HFF-Myc (cell line): ENCODE measurements at regions not wholly inside any gene's neighbourhood (a gene's known extent, or its start where the extent isn't known, plus 50 kb on each side); places are given as distances from the start of the nearest gene placed in this dataset.

Source experiments
- DNase-seq: peaks from one replicate; pipeline ENCODE4 v3.0.0-alpha.2; 2011; ENCODE audit warnings: low read depth; ENCODE audit errors: extremely low read depth
- H3K4me3 ChIP-seq: replicated peaks from 2 replicates; pipeline ENCODE4 v1.5.1; 2011; ENCODE audit warnings: low read depth, mild to moderate bottlenecking, control low read depth, low read length
- CTCF ChIP-seq: IDR thresholded peaks from 2 replicates; pipeline ENCODE4 v1.5.1; 2012; ENCODE audit warnings: mild to moderate bottlenecking, low read depth, low read length, control low read depth; ENCODE audit errors: missing control alignments

GRCh38 chr11:112565551-112565950, 304.9 kb upstream of the PLET1 start:
- no peak for TF ChIP-seq CTCF
- DNase-seq = no peak
- no peak overlapping the region for H3K4me3 ChIP-seq

GRCh38 chr11:112566124-112566523, 305.5 kb upstream of the PLET1 start:
- no peak overlapping the region for H3K4me3 ChIP-seq
- no peak for DNase-seq
- TF ChIP-seq CTCF = no peak

- no peak for TF ChIP-seq CTCF
- no peak overlapping the region for H3K4me3 ChIP-seq
- no peak for DNase-seq
These were observed 309.7 kb upstream of the PLET1 start for GRCh38 chr11:112570333-112570732.

GRCh38 chr11:112579282-112579681, 318.6 kb upstream of the PLET1 start:
- no peak overlapping the region for H3K4me3 ChIP-seq
- no peak for TF ChIP-seq CTCF
- no peak for DNase-seq

- no peak for DNase-seq
- no peak for TF ChIP-seq CTCF
- H3K4me3 ChIP-seq = no peak overlapping the region
These were observed 320.2 kb upstream of the PLET1 start for GRCh38 chr11:112580864-112581263.

GRCh38 chr11:112581747-112582146, 321.1 kb upstream of the PLET1 start:
- no peak overlapping the region for H3K4me3 ChIP-seq
- no peak for DNase-seq
- TF ChIP-seq CTCF = no peak

- no peak for TF ChIP-seq CTCF
- DNase-seq = no peak
- no peak overlapping the region for H3K4me3 ChIP-seq
These were observed 321.7 kb upstream of the PLET1 start for GRCh38 chr11:112582366-112582765.
